ENCODE measurements at regions not wholly inside any gene's neighbourhood (a gene's known extent, or its start where the extent isn't known, plus 50 kb on each side); places are given as distances from the start of the nearest gene placed in this dataset.

DNA sequence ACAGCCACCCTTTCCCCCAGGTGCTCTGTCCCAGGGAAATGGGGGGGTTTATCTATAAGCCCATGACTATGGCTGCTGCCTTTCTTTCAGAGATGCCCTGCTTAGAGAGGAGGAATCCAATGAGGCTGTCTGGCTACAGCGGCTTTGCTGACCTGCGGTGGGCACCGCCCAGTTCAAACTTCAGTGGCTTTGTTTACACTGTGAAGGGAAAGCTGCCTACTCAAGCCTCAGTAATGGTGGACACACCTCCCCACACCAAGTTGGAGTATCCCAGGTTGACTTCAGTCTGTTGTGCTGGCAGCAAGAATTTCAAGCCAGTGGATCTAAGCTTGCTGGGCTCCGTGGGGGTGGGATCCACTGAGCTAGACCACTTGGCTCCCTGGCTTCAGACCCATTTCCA is 869.2 kb downstream of the SLC6A15 start:
- 93% methylated on average over 3 of the region's 4 CpGs for WGBS
- no peaks in the 10 kb centered on the region for H3K9me3 ChIP-seq
- H3K27me3 ChIP-seq: no peaks in the 10 kb centered on the region
- H3K27ac ChIP-seq: no peak overlapping the region
- no peaks in the 10 kb centered on the region for H3K4me1 ChIP-seq
- DNase-seq (ENCODE audit: low spot score in 2 of 2): no peak
- no peak overlapping the region for H3K4me3 ChIP-seq
- TF ChIP-seq POLR2A (IDR thresholded peaks at IDR 0.05) (no peak), POLR2AphosphoS5 (IDR thresholded peaks at IDR 0.05) (no peak), EP300 (IDR thresholded peaks at IDR 0.05) (no peak)
- TF ChIP-seq, protein P1, sequence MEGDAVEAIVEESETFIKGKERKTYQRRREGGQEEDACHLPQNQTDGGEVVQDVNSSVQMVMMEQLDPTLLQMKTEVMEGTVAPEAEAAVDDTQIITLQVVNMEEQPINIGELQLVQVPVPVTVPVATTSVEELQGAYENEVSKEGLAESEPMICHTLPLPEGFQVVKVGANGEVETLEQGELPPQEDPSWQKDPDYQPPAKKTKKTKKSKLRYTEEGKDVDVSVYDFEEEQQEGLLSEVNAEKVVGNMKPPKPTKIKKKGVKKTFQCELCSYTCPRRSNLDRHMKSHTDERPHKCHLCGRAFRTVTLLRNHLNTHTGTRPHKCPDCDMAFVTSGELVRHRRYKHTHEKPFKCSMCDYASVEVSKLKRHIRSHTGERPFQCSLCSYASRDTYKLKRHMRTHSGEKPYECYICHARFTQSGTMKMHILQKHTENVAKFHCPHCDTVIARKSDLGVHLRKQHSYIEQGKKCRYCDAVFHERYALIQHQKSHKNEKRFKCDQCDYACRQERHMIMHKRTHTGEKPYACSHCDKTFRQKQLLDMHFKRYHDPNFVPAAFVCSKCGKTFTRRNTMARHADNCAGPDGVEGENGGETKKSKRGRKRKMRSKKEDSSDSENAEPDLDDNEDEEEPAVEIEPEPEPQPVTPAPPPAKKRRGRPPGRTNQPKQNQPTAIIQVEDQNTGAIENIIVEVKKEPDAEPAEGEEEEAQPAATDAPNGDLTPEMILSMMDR (IDR thresholded peaks at IDR 0.05): no peak
- H3K36me3 ChIP-seq: no peaks in the 10 kb centered on the region

DNA sequence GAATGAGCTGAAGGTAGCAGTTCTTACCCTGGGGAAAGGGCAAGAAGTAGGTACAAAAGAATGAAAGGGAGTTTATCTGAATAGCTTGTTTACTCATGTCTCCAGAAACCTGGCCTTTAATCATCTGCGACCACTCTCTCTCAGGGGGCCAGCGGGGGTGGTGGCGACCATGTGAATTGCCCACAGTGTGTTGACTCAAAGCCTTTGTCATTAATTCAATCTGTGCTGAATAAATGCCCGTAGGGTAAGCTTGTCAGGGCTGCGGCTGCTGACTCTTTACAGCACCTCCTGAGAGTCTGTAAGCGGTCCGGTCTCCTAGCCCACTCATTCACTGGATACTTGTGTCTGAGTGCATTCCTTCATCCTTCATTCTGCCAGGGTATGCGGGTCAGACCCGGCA is 874.4 kb downstream of the SLC6A15 start:
- 78% methylated on average over 9 of the region's 9 CpGs for WGBS
- TF ChIP-seq POLR2A (IDR thresholded peaks at IDR 0.05) (no peak), POLR2AphosphoS5 (IDR thresholded peaks at IDR 0.05) (no peak), EP300 (IDR thresholded peaks at IDR 0.05) (no peak)
- TF ChIP-seq, protein P1 (IDR thresholded peaks at IDR 0.05): no peak
- Histone ChIP-seq H3K27me3 (no peaks in the 10 kb centered on the region), H3K36me3 (no peaks in the 10 kb centered on the region), H3K4me3 (no peak overlapping the region), H3K4me1 (no peaks in the 10 kb centered on the region), H3K9me3 (no peaks in the 10 kb centered on the region), H3K27ac (no peak overlapping the region)
- DNase-seq (ENCODE audit: low spot score in 2 of 2): no peak

DNA sequence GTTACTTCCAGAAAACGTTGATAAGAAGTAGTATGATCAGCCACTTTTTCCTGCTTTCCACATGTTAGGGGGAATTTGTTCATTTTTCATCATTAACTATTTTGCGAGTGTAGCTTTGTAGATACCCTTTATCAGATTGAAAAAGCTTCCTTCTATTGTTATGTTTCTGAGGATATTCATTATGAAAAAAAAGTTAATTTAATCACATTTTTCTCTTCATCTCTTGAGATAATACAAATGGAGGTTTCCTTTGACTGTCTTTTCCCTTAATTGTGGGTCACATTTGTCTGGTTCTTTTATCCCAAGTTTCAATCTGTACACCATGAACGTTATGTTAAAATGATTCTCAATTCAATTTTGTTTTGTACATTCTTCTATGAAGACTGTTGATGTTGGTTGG is 875.7 kb downstream of the SLC6A15 start:
- 75% methylated on average over 3 of the region's 3 CpGs for WGBS
- TF ChIP-seq, protein P1 (IDR thresholded peaks at IDR 0.05): no peak
- no peak for TF ChIP-seq POLR2AphosphoS5 (IDR thresholded peaks at IDR 0.05)
- no peak for TF ChIP-seq POLR2A (IDR thresholded peaks at IDR 0.05)
- TF ChIP-seq EP300 (IDR thresholded peaks at IDR 0.05): no peak

DNA sequence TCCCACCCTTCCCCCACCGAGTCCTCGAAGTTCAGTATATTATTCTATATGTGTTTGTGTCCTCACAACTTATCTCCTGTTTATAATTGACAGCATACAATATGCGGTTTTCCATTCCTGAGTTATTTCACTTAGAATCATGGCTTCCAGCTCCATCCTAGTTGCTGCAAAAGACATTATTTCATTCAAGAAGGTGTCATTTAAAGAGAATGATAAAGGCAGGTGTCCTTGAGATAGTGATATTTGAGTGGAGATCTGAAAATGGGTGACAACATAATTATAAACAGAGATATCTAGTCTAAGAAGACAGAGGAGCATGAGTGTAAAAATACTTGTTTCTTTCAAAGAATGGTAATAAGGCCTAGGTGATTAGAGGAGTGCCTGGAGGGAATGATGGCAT is 876.8 kb downstream of the SLC6A15 start:
- WGBS: 92% methylated on average over 3 of the region's 3 CpGs
- H3K27me3 ChIP-seq: no peaks in the 10 kb centered on the region
- H3K36me3 ChIP-seq: no peaks in the 10 kb centered on the region
- DNase-seq (ENCODE audit: low spot score in 2 of 2): no peak
- TF ChIP-seq EP300 (IDR thresholded peaks at IDR 0.05) (no peak), POLR2AphosphoS5 (IDR thresholded peaks at IDR 0.05) (no peak), POLR2A (IDR thresholded peaks at IDR 0.05) (no peak)
- TF ChIP-seq, protein P1 (IDR thresholded peaks at IDR 0.05): no peak
- no peaks in the 10 kb centered on the region for H3K9me3 ChIP-seq
- no peak overlapping the region for H3K4me3 ChIP-seq
- H3K4me1 ChIP-seq: no peaks in the 10 kb centered on the region
- no peak overlapping the region for H3K27ac ChIP-seq

More for the DNA sequence above, 875.7 kb downstream of the SLC6A15 start:
- H3K27ac ChIP-seq: no peak overlapping the region
- no peak overlapping the region for H3K4me3 ChIP-seq
- no peaks in the 10 kb centered on the region for H3K9me3 ChIP-seq
- H3K27me3 ChIP-seq: no peaks in the 10 kb centered on the region
- no peaks in the 10 kb centered on the region for H3K36me3 ChIP-seq
- DNase-seq (ENCODE audit: low spot score in 2 of 2): no peak
- H3K4me1 ChIP-seq: no peaks in the 10 kb centered on the region

DNA sequence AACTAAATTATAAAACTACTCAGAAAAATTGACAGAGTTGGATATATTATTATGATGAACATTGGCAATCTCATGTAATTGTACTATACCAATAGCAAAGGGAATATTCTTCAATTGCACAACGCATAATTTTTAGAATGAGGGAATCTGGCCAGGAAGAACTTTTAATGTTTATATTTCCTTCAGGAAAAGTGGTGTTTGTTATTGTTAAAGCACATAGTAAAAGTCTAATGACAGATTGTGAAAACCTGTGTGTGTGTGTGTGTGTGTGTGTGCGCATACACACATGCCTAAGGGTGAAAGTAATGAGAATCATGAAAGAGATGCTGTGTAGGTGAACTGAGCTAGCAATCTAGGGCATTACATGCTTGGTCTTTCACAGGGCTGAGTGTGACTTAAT is 877.7 kb downstream of the SLC6A15 start:
- WGBS: 32% methylated on average over 2 of the region's 2 CpGs
- H3K27ac ChIP-seq: no peak overlapping the region
- no peaks in the 10 kb centered on the region for H3K9me3 ChIP-seq
- H3K36me3 ChIP-seq: no peaks in the 10 kb centered on the region
- H3K4me1 ChIP-seq: no peaks in the 10 kb centered on the region
- no peak for DNase-seq (ENCODE audit: low spot score in 2 of 2)
- H3K4me3 ChIP-seq: no peak overlapping the region
- no peaks in the 10 kb centered on the region for H3K27me3 ChIP-seq
- TF ChIP-seq, protein P1 (IDR thresholded peaks at IDR 0.05): no peak
- TF ChIP-seq EP300 (IDR thresholded peaks at IDR 0.05): no peak
- TF ChIP-seq POLR2AphosphoS5 (IDR thresholded peaks at IDR 0.05): no peak
- no peak for TF ChIP-seq POLR2A (IDR thresholded peaks at IDR 0.05)
